Liver (tissue), 3 donors: ENCODE measurements at regions not wholly inside any gene's neighbourhood (a gene's known extent, or its start where the extent isn't known, plus 50 kb on each side); places are given as distances from the start of the nearest gene placed in this dataset.

Experiments used
- ATF3 ChIP-seq: IDR thresholded peaks from 2 replicates; pipeline ENCODE4 v1.6.1; 2016; ENCODE audit warnings: antibody characterized with exemption
- EGR1 ChIP-seq, 2 donors: IDR thresholded peaks; 2 replicates each; pipeline ENCODE4 v1.6.1; 2016 to 2018; ENCODE audit warnings: antibody characterized with exemption in 2 of 2, low read depth in 2 of 2
- GABPA ChIP-seq, 2 donors: IDR thresholded peaks in 1 of 2; conservative IDR thresholded peaks in 1 of 2; 2 replicates each; pipeline ENCODE4 v1.6.1; 2016; ENCODE audit warnings: antibody characterized with exemption in 2 of 2, mild to moderate bottlenecking in 1 of 2, moderate library complexity in 1 of 2
- HNF4G ChIP-seq: IDR thresholded peaks from 2 replicates; pipeline ENCODE4 v1.6.1; 2016; ENCODE audit warnings: antibody characterized with exemption
- JUND ChIP-seq, 2 donors: IDR thresholded peaks; 2 replicates each; pipeline ENCODE4 v1.6.1; 2016; ENCODE audit warnings: antibody characterized with exemption in 2 of 2
- NR2F2 ChIP-seq: IDR thresholded peaks from 2 replicates; pipeline ENCODE4 v1.6.1; 2016; ENCODE audit warnings: antibody characterized with exemption
- RAD21 ChIP-seq, 2 donors: IDR thresholded peaks; 2 replicates each; pipeline ENCODE4 v1.6.1; 2016; ENCODE audit warnings: antibody characterized with exemption in 2 of 2, mild to moderate bottlenecking in 2 of 2
- REST ChIP-seq: IDR thresholded peaks from 2 replicates; pipeline ENCODE4 v1.6.1; 2016; ENCODE audit warnings: antibody characterized with exemption, mild to moderate bottlenecking
- RXRA ChIP-seq, 2 donors: IDR thresholded peaks; 2 replicates each; pipeline ENCODE4 v1.6.1; 2017 to 2018; ENCODE audit warnings: antibody characterized with exemption in 2 of 2, mild to moderate bottlenecking in 1 of 2
- SP1 ChIP-seq: IDR thresholded peaks from 2 replicates; pipeline ENCODE4 v1.6.1; 2018; ENCODE audit warnings: antibody characterized with exemption, mild to moderate bottlenecking
- TAF1 ChIP-seq: conservative IDR thresholded peaks from 2 replicates; pipeline ENCODE4 v1.6.1; 2016; ENCODE audit warnings: antibody characterized with exemption, mild to moderate bottlenecking
- TF ChIP-seq, protein P1 (sequence below): fragments of 150-350 bp; IDR thresholded peaks from 2 replicates; pipeline ENCODE4 v1.5.1; 2017; ENCODE audit warnings: improper control_type of control experiment, low read depth, low read length; ENCODE audit not compliant: missing input control
- TF ChIP-seq, protein P2 (sequence below): IDR thresholded peaks from 2 replicates; pipeline ENCODE4 v1.6.1; 2016; ENCODE audit warnings: antibody characterized with exemption
- donor health status: healthy.
- donor health status: healthy.

DNA sequence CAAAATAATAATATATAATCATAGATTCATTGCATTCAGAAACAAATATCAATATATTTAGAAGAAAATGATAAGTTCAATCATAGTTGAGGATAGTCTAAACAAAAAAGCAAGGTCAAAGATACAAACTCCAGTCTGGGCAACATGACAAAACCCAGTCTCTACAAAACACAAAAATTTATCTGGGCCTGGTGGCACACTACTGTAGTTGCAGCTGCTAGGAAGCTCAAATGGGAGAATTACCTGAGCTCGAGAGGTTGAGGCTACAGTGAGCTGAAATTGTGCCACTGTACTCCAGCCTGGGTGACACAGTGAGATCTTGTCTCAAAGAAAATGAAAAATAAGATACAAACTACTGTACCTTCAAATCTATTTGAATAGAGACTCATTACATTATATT lies 52.7 kb upstream of the ANXA10 start:
- TF ChIP-seq, protein P1, sequence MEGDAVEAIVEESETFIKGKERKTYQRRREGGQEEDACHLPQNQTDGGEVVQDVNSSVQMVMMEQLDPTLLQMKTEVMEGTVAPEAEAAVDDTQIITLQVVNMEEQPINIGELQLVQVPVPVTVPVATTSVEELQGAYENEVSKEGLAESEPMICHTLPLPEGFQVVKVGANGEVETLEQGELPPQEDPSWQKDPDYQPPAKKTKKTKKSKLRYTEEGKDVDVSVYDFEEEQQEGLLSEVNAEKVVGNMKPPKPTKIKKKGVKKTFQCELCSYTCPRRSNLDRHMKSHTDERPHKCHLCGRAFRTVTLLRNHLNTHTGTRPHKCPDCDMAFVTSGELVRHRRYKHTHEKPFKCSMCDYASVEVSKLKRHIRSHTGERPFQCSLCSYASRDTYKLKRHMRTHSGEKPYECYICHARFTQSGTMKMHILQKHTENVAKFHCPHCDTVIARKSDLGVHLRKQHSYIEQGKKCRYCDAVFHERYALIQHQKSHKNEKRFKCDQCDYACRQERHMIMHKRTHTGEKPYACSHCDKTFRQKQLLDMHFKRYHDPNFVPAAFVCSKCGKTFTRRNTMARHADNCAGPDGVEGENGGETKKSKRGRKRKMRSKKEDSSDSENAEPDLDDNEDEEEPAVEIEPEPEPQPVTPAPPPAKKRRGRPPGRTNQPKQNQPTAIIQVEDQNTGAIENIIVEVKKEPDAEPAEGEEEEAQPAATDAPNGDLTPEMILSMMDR: no peak
- no peak for TF ChIP-seq ATF3
- no peak for TF ChIP-seq NR2F2
- no peak for TF ChIP-seq TAF1
- TF ChIP-seq GABPA (IDR thresholded peaks at IDR 0.05 in 1 of 2, conservative IDR thresholded peaks at IDR 0.05 in 1 of 2): no peak
- no peak for TF ChIP-seq RXRA (IDR thresholded peaks at IDR 0.05)
- no peak for TF ChIP-seq RAD21 (IDR thresholded peaks at IDR 0.05)
- TF ChIP-seq, protein P2, sequence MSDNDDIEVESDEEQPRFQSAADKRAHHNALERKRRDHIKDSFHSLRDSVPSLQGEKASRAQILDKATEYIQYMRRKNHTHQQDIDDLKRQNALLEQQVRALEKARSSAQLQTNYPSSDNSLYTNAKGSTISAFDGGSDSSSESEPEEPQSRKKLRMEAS: no peak
- TF ChIP-seq SP1: no peak
- no peak for TF ChIP-seq HNF4G
- TF ChIP-seq REST: no peak
- TF ChIP-seq EGR1 (IDR thresholded peaks at IDR 0.05; ENCODE audit: low read depth in 2 of 2): no peak
- TF ChIP-seq JUND (IDR thresholded peaks at IDR 0.05): no peak
